SK-N-MC (cell line): ENCODE measurements at regions not wholly inside any gene's neighbourhood (a gene's known extent, or its start where the extent isn't known, plus 50 kb on each side); places are given as distances from the start of the nearest gene placed in this dataset.

Source experiments
- EZH2 ChIP-seq: fragments of 200-600 bp; sonication (generic); IDR thresholded peaks from one replicate; pipeline ENCODE4 v1.6.1; 2017; ENCODE audit warnings: antibody characterized with exemption
- POLR2AphosphoS5 ChIP-seq: IDR thresholded peaks from 2 replicates; pipeline ENCODE4 v1.6.1; 2012; ENCODE audit warnings: mild to moderate bottlenecking, low read depth, low read length, borderline replicate concordance

- no peak for TF ChIP-seq EZH2
- TF ChIP-seq POLR2AphosphoS5 = no peak
Observed at GRCh38 chr4:176467001-176467400, 147.2 kb downstream of the SPCS3 start.
